ENCODE measurements at regions not wholly inside any gene's neighbourhood (a gene's known extent, or its start where the extent isn't known, plus 50 kb on each side); places are given as distances from the start of the nearest gene placed in this dataset.
"Not testable (repeated sequence)": the region's sequence is repeated elsewhere in the genome, so short reads cannot be mapped to it uniquely, and the experiment has no call there.

GRCh38 chr14:71552809-71553208 is 379.4 kb upstream of the RGS6 start:
- no peak overlapping the region for H3K27ac ChIP-seq (ENCODE audit: low read depth, low read length, severe bottlenecking)
- H3K4me3 ChIP-seq (ENCODE audit: extremely low read depth, insufficient read depth, low read length, poor library complexity, severe bottlenecking) = no peak overlapping the region
- no peaks in the 10 kb centered on the region for H3K9me3 ChIP-seq (ENCODE audit: control insufficient read depth, low read length)
- 95 to 100% methylated on average over 1 to 5 of the region's 5 CpGs for WGBS, 2 experiments (ENCODE audit: insufficient coverage in 2 of 2)
- H3K36me3 ChIP-seq (ENCODE audit: control insufficient read depth, insufficient read depth, low read length) = no peaks in the 10 kb centered on the region
- peaks cover 11% of the 10 kb centered on the region for H3K4me1 ChIP-seq (ENCODE audit: control insufficient read depth, insufficient read depth, low read length, poor library complexity, severe bottlenecking)

GRCh38 chr14:71553779-71554178 is 378.4 kb upstream of the RGS6 start:
- H3K36me3 ChIP-seq (ENCODE audit: control insufficient read depth, insufficient read depth, low read length) = no peaks in the 10 kb centered on the region
- peaks cover 11% of the 10 kb centered on the region for H3K4me1 ChIP-seq (ENCODE audit: control insufficient read depth, insufficient read depth, low read length, poor library complexity, severe bottlenecking)
- no peak overlapping the region for H3K4me3 ChIP-seq (ENCODE audit: extremely low read depth, insufficient read depth, low read length, poor library complexity, severe bottlenecking)
- WGBS, 2 experiments (ENCODE audit: insufficient coverage in 2 of 2) = 83% methylated on average over 1 of the region's 3 CpGs; no CpG with 5 or more reads in 1 of the 2 experiments
- H3K9me3 ChIP-seq (ENCODE audit: control insufficient read depth, low read length) = no peaks in the 10 kb centered on the region
- H3K27ac ChIP-seq (ENCODE audit: low read depth, low read length, severe bottlenecking) = no peak overlapping the region

- H3K27ac ChIP-seq (ENCODE audit: low read depth, low read length, severe bottlenecking) = no peak overlapping the region
These were observed 377.9 kb upstream of the RGS6 start for GRCh38 chr14:71554323-71554722.

GRCh38 chr14:71554959-71555612 is 377.1 kb upstream of the RGS6 start:
- no peak overlapping the region for H3K4me3 ChIP-seq (ENCODE audit: extremely low read depth, insufficient read depth, low read length, poor library complexity, severe bottlenecking)
- H3K27ac ChIP-seq (ENCODE audit: low read depth, low read length, severe bottlenecking) = no peak overlapping the region

More at GRCh38 chr14:71554323-71554722, 377.9 kb upstream of the RGS6 start:
- WGBS, 2 experiments (ENCODE audit: insufficient coverage in 2 of 2) = no CpG with 5 or more reads among the region's 2 CpGs
- Histone ChIP-seq H3K36me3 (ENCODE audit: control insufficient read depth, insufficient read depth, low read length) (no peaks in the 10 kb centered on the region), H3K4me1 (ENCODE audit: control insufficient read depth, insufficient read depth, low read length, poor library complexity, severe bottlenecking) (peaks cover 11% of the 10 kb centered on the region), H3K4me3 (ENCODE audit: extremely low read depth, insufficient read depth, low read length, poor library complexity, severe bottlenecking) (no peak overlapping the region), H3K9me3 (ENCODE audit: control insufficient read depth, low read length) (no peaks in the 10 kb centered on the region)

GRCh38 chr14:71555654-71556559 is 376.3 kb upstream of the RGS6 start:
- WGBS, 2 experiments (ENCODE audit: insufficient coverage in 2 of 2) = 87 to 100% methylated on average over 2 to 3 of the region's 5 CpGs
- no peak overlapping the region for H3K27ac ChIP-seq (ENCODE audit: low read depth, low read length, severe bottlenecking)
- H3K4me3 ChIP-seq (ENCODE audit: extremely low read depth, insufficient read depth, low read length, poor library complexity, severe bottlenecking) = no peak overlapping the region
- H3K36me3 ChIP-seq (ENCODE audit: control insufficient read depth, insufficient read depth, low read length) = no peaks in the 10 kb centered on the region
- H3K4me1 ChIP-seq (ENCODE audit: control insufficient read depth, insufficient read depth, low read length, poor library complexity, severe bottlenecking) = peaks cover 10% of the 10 kb centered on the region
- H3K9me3 ChIP-seq (ENCODE audit: control insufficient read depth, low read length) = no peaks in the 10 kb centered on the region

More at GRCh38 chr14:71554959-71555612, 377.1 kb upstream of the RGS6 start:
- Histone ChIP-seq H3K4me1 (ENCODE audit: control insufficient read depth, insufficient read depth, low read length, poor library complexity, severe bottlenecking) (peaks cover 11% of the 10 kb centered on the region), H3K36me3 (ENCODE audit: control insufficient read depth, insufficient read depth, low read length) (no peaks in the 10 kb centered on the region), H3K9me3 (ENCODE audit: control insufficient read depth, low read length) (no peaks in the 10 kb centered on the region)
- WGBS, 2 experiments (ENCODE audit: insufficient coverage in 2 of 2) = 100% methylated on average over 1 of the region's 2 CpGs

- Histone ChIP-seq H3K4me1 (ENCODE audit: control insufficient read depth, insufficient read depth, low read length, poor library complexity, severe bottlenecking) (peaks cover 7% of the 10 kb centered on the region), H3K4me3 (ENCODE audit: extremely low read depth, insufficient read depth, low read length, poor library complexity, severe bottlenecking) (no peak overlapping the region), H3K36me3 (ENCODE audit: control insufficient read depth, insufficient read depth, low read length) (no peaks in the 10 kb centered on the region), H3K27ac (ENCODE audit: low read depth, low read length, severe bottlenecking) (no peak overlapping the region), H3K9me3 (ENCODE audit: control insufficient read depth, low read length) (no peaks in the 10 kb centered on the region)
- 67% methylated on average over 1 of the region's 2 CpGs; no CpG with 5 or more reads in 1 of the 2 experiments for WGBS, 2 experiments (ENCODE audit: insufficient coverage in 2 of 2)
These were observed 375.5 kb upstream of the RGS6 start for GRCh38 chr14:71556730-71557129.

- Histone ChIP-seq H3K4me3 (ENCODE audit: extremely low read depth, insufficient read depth, low read length, poor library complexity, severe bottlenecking) (no peak overlapping the region), H3K4me1 (ENCODE audit: control insufficient read depth, insufficient read depth, low read length, poor library complexity, severe bottlenecking) (peaks cover 7% of the 10 kb centered on the region), H3K9me3 (ENCODE audit: control insufficient read depth, low read length) (no peaks in the 10 kb centered on the region), H3K36me3 (ENCODE audit: control insufficient read depth, insufficient read depth, low read length) (no peaks in the 10 kb centered on the region), H3K27ac (ENCODE audit: low read depth, low read length, severe bottlenecking) (no peak overlapping the region)
- no CpG with 5 or more reads among the region's 2 CpGs for WGBS, 2 experiments (ENCODE audit: insufficient coverage in 2 of 2)
These were observed 374.9 kb upstream of the RGS6 start for GRCh38 chr14:71557351-71557750.

- not testable (repeated sequence) for H3K27ac ChIP-seq (ENCODE audit: low read depth, low read length, severe bottlenecking); H3K4me3 ChIP-seq (ENCODE audit: extremely low read depth, insufficient read depth, low read length, poor library complexity, severe bottlenecking); H3K9me3 ChIP-seq (ENCODE audit: control insufficient read depth, low read length); H3K36me3 ChIP-seq (ENCODE audit: control insufficient read depth, insufficient read depth, low read length); H3K4me1 ChIP-seq (ENCODE audit: control insufficient read depth, insufficient read depth, low read length, poor library complexity, severe bottlenecking)
- 90 to 100% methylated on average over 7 of the region's 10 CpGs for WGBS, 2 experiments (ENCODE audit: insufficient coverage in 2 of 2)
These were observed 373.3 kb upstream of the RGS6 start for GRCh38 chr14:71558943-71559342.

GRCh38 chr14:71560751-71561150 is 371.5 kb upstream of the RGS6 start:
- H3K27ac ChIP-seq (ENCODE audit: low read depth, low read length, severe bottlenecking) = no peak overlapping the region
- no peaks in the 10 kb centered on the region for H3K36me3 ChIP-seq (ENCODE audit: control insufficient read depth, insufficient read depth, low read length)
- no peaks in the 10 kb centered on the region for H3K9me3 ChIP-seq (ENCODE audit: control insufficient read depth, low read length)
- H3K4me3 ChIP-seq (ENCODE audit: extremely low read depth, insufficient read depth, low read length, poor library complexity, severe bottlenecking) = no peak overlapping the region
- no peaks in the 10 kb centered on the region for H3K4me1 ChIP-seq (ENCODE audit: control insufficient read depth, insufficient read depth, low read length, poor library complexity, severe bottlenecking)

GRCh38 chr14:71563492-71564153 is 368.6 kb upstream of the RGS6 start:
- H3K4me1 ChIP-seq (ENCODE audit: control insufficient read depth, insufficient read depth, low read length, poor library complexity, severe bottlenecking) = no peaks in the 10 kb centered on the region
- no peaks in the 10 kb centered on the region for H3K9me3 ChIP-seq (ENCODE audit: control insufficient read depth, low read length)
- H3K4me3 ChIP-seq (ENCODE audit: extremely low read depth, insufficient read depth, low read length, poor library complexity, severe bottlenecking) = no peak overlapping the region
- no peak overlapping the region for H3K27ac ChIP-seq (ENCODE audit: low read depth, low read length, severe bottlenecking)
- 100% methylated on average over 1 of the region's 3 CpGs; no CpG with 5 or more reads in 1 of the 2 experiments for WGBS, 2 experiments (ENCODE audit: insufficient coverage in 2 of 2)
- H3K36me3 ChIP-seq (ENCODE audit: control insufficient read depth, insufficient read depth, low read length) = no peaks in the 10 kb centered on the region

All from mesodermal cell (in vitro differentiated cells).